GM12864 (cell line): ENCODE measurements at regions not wholly inside any gene's neighbourhood (a gene's known extent, or its start where the extent isn't known, plus 50 kb on each side); places are given as distances from the start of the nearest gene placed in this dataset.

ENCODE experiments used
- DNase-seq: peaks from one replicate; pipeline ENCODE4 v3.0.0-alpha.2; 2011; ENCODE audit warnings: low read depth
- H3K4me3 ChIP-seq: 2 replicates; pipeline ENCODE4 v1.5.1; 2011; ENCODE audit warnings: mild to moderate bottlenecking, low read depth, low read length, control low read depth
- TF ChIP-seq, protein P1 (sequence below): IDR thresholded peaks from 2 replicates; pipeline ENCODE4 v1.5.1; 2011; ENCODE audit warnings: low read depth, mild to moderate bottlenecking, moderate library complexity, low read length, control low read depth, inconsistent platforms; ENCODE audit errors: missing control alignments

GRCh38 chr4:140809676-140810075 is 53.5 kb upstream of the TBC1D9 start:
- no peak overlapping the region for H3K4me3 ChIP-seq
- TF ChIP-seq, protein P1, sequence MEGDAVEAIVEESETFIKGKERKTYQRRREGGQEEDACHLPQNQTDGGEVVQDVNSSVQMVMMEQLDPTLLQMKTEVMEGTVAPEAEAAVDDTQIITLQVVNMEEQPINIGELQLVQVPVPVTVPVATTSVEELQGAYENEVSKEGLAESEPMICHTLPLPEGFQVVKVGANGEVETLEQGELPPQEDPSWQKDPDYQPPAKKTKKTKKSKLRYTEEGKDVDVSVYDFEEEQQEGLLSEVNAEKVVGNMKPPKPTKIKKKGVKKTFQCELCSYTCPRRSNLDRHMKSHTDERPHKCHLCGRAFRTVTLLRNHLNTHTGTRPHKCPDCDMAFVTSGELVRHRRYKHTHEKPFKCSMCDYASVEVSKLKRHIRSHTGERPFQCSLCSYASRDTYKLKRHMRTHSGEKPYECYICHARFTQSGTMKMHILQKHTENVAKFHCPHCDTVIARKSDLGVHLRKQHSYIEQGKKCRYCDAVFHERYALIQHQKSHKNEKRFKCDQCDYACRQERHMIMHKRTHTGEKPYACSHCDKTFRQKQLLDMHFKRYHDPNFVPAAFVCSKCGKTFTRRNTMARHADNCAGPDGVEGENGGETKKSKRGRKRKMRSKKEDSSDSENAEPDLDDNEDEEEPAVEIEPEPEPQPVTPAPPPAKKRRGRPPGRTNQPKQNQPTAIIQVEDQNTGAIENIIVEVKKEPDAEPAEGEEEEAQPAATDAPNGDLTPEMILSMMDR: no peak
- DNase-seq: no peak

DNA sequence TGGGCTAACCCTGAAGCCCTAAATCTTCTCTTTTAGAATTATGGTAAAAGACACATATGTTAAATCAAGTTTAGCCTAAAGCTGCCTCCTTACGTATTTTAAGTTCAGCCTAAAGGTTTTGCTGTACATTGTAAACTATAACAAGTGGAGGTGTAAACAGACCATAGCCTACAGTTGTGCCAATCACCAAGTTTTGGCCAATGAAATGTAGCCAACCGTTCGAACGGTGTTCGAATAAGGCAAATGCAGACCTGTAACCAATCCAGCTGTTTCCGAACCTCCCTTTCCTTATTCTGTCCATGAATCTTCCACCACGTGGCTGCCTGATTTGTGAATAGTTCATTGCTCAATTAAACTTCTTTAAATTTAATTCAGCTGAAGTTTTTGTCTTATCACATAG is 52.1 kb upstream of the TBC1D9 start:
- TF ChIP-seq, protein P1: no peak
- H3K4me3 ChIP-seq: no peak overlapping the region
- no peak for DNase-seq

GRCh38 chr4:140807491-140808252 is 51.5 kb upstream of the TBC1D9 start:
- DNase-seq: peak; percentile 78
- no peak overlapping the region for H3K4me3 ChIP-seq
- TF ChIP-seq, protein P1: no peak

DNA sequence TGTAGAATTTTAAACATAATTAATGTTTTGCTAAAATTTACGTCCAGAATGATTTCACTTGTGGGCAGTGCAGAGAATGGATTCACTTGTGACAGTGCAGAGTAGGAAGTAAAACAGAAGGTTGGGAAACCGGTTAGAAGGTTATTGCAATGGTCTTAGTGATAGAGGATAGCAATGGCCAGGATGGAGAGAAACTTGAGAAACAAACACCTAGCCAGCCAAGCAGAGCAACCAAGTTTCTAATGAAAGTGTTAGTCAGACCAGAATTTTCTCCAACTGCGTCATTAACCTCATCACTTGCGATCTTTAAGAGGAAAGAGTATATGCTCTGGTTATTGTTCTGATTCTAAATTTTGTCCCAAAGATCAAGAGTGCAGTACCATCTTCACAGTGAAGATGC is 50.0 kb upstream of the TBC1D9 start:
- TF ChIP-seq, protein P1: no peak
- no peak overlapping the region for H3K4me3 ChIP-seq
- peak; percentile 65 for DNase-seq
